Effector memory CD8-positive, alpha-beta T cell (primary cell): ENCODE measurements at regions not wholly inside any gene's neighbourhood (a gene's known extent, or its start where the extent isn't known, plus 50 kb on each side); places are given as distances from the start of the nearest gene placed in this dataset.

Experiments
- ATAC-seq: fragments of 150-1000 bp; cut with Tn5 transposase; replicated peaks from 2 replicates; pipeline ENCODE4 v1.10.0; 2021; ENCODE audit warnings: mild to moderate bottlenecking, moderate library complexity
- DNase-seq, 3 experiments: peaks; one replicate each; pipeline ENCODE4 v3.0.0; 2021
- H3K27ac Mint-ChIP-seq, 2 donors: one replicate each; pipeline ENCODE4 v1.8.0; 2022; ENCODE audit warnings: mild to moderate bottlenecking in 2 of 2, mixed read lengths in 2 of 2, moderate library complexity in 2 of 2
- H3K27me3 Mint-ChIP-seq, 2 donors: one replicate each; pipeline ENCODE4 v1.8.0; 2022; ENCODE audit warnings: mixed read lengths in 2 of 2
- H3K36me3 Mint-ChIP-seq: one replicate; pipeline ENCODE4 v1.8.0; 2022; ENCODE audit warnings: mild to moderate bottlenecking, moderate library complexity, mixed read lengths; ENCODE audit not compliant: insufficient read depth
- H3K4me1 Mint-ChIP-seq, 2 donors: one replicate each; pipeline ENCODE4 v1.8.0; 2022; ENCODE audit warnings: low read depth in 2 of 2, mixed read lengths in 2 of 2
- H3K4me3 Mint-ChIP-seq, 2 donors: one replicate each; pipeline ENCODE4 v1.8.0; 2022; ENCODE audit warnings: mild to moderate bottlenecking in 2 of 2, mixed read lengths in 2 of 2, moderate library complexity in 2 of 2
- H3K9me3 Mint-ChIP-seq, 2 donors: one replicate each; pipeline ENCODE4 v1.8.0; 2022; ENCODE audit warnings: mixed read lengths in 2 of 2

- Mint-ChIP-seq H3K4me3 (no peak overlapping the region), H3K9me3 (no peaks in the 10 kb centered on the region), H3K36me3 (no peaks in the 10 kb centered on the region), H3K4me1 (peaks cover 0 to 4% of the 10 kb centered on the region in 2 donors), H3K27ac (no peak overlapping the region), H3K27me3 (peaks cover 53 to 58% of the 10 kb centered on the region in 2 donors)
- DNase-seq (no peak), ATAC-seq (no peak)
Measured at GRCh38 chr1:223478606-223479005, 85.4 kb downstream of the CCDC185 start.

- H3K27ac Mint-ChIP-seq = no peak overlapping the region
- H3K27me3 Mint-ChIP-seq = peaks cover 58 to 64% of the 10 kb centered on the region in 2 donors
- no peak overlapping the region for H3K4me3 Mint-ChIP-seq
- H3K9me3 Mint-ChIP-seq = no peaks in the 10 kb centered on the region
- H3K36me3 Mint-ChIP-seq = no peaks in the 10 kb centered on the region
- no peak for DNase-seq
- no peak for ATAC-seq
- peaks cover 0 to 4% of the 10 kb centered on the region in 2 donors for H3K4me1 Mint-ChIP-seq
Measured at GRCh38 chr1:223479261-223479660, 86.0 kb downstream of the CCDC185 start.

GRCh38 chr1:223479718-223480425 is 86.7 kb downstream of the CCDC185 start:
- no peaks in the 10 kb centered on the region for H3K9me3 Mint-ChIP-seq
- H3K4me1 Mint-ChIP-seq = peaks cover 0 to 4% of the 10 kb centered on the region in 2 donors

GRCh38 chr1:223482132-223482531 is 88.9 kb downstream of the CCDC185 start:
- DNase-seq (no peak), ATAC-seq (no peak)
- H3K4me3 Mint-ChIP-seq = no peak overlapping the region
- no peaks in the 10 kb centered on the region for H3K9me3 Mint-ChIP-seq
- H3K4me1 Mint-ChIP-seq = peaks cover 3 to 4% of the 10 kb centered on the region in 2 donors
- H3K27me3 Mint-ChIP-seq = peaks cover 39 to 55% of the 10 kb centered on the region in 2 donors
- H3K27ac Mint-ChIP-seq = no peak overlapping the region
- H3K36me3 Mint-ChIP-seq = no peaks in the 10 kb centered on the region

More at GRCh38 chr1:223479718-223480425, 86.7 kb downstream of the CCDC185 start:
- no peak for DNase-seq
- no peaks in the 10 kb centered on the region for H3K36me3 Mint-ChIP-seq
- H3K27me3 Mint-ChIP-seq = peaks cover 52 to 64% of the 10 kb centered on the region in 2 donors
- no peak overlapping the region for H3K4me3 Mint-ChIP-seq
- ATAC-seq = no peak
- H3K27ac Mint-ChIP-seq = no peak overlapping the region

GRCh38 chr1:223482766-223483165 is 89.6 kb downstream of the CCDC185 start:
- no peaks in the 10 kb centered on the region for H3K9me3 Mint-ChIP-seq
- peaks cover 37 to 55% of the 10 kb centered on the region in 2 donors for H3K27me3 Mint-ChIP-seq
- peaks cover 3 to 4% of the 10 kb centered on the region in 2 donors for H3K4me1 Mint-ChIP-seq
- H3K4me3 Mint-ChIP-seq = peak overlapping the region in 1 of 2 donors; percentile 13
- ATAC-seq (no peak), DNase-seq (no peak)
- no peak overlapping the region for H3K27ac Mint-ChIP-seq
- H3K36me3 Mint-ChIP-seq = no peaks in the 10 kb centered on the region

- peaks cover 29 to 53% of the 10 kb centered on the region in 2 donors for H3K27me3 Mint-ChIP-seq
- H3K27ac Mint-ChIP-seq = no peak overlapping the region
- no peak for DNase-seq
- no peaks in the 10 kb centered on the region for H3K9me3 Mint-ChIP-seq
- H3K4me1 Mint-ChIP-seq = peaks cover 3 to 4% of the 10 kb centered on the region in 2 donors
- no peak for ATAC-seq
- H3K4me3 Mint-ChIP-seq = no peak overlapping the region
- no peaks in the 10 kb centered on the region for H3K36me3 Mint-ChIP-seq
Measured at GRCh38 chr1:223483511-223483910, 90.3 kb downstream of the CCDC185 start.

- no peak overlapping the region for H3K4me3 Mint-ChIP-seq
- peaks cover 26 to 40% of the 10 kb centered on the region in 2 donors for H3K27me3 Mint-ChIP-seq
- no peaks in the 10 kb centered on the region for H3K36me3 Mint-ChIP-seq
- H3K4me1 Mint-ChIP-seq = peaks cover 3 to 4% of the 10 kb centered on the region in 2 donors
- H3K27ac Mint-ChIP-seq = peak overlapping the region in 1 of 2 donors; percentile 3
- DNase-seq (no peak), ATAC-seq (no peak)
- H3K9me3 Mint-ChIP-seq = no peaks in the 10 kb centered on the region
Measured at GRCh38 chr1:223486366-223486765, 93.2 kb downstream of the CCDC185 start.

GRCh38 chr1:223486932-223487886 is 94.0 kb downstream of the CCDC185 start:
- no peak overlapping the region for H3K4me3 Mint-ChIP-seq
- no peaks in the 10 kb centered on the region for H3K9me3 Mint-ChIP-seq
- H3K4me1 Mint-ChIP-seq = peaks cover 3 to 4% of the 10 kb centered on the region in 2 donors
- H3K27ac Mint-ChIP-seq = peak overlapping the region in 1 of 2 donors; percentile 39
- DNase-seq (no peak), ATAC-seq (no peak)
- H3K36me3 Mint-ChIP-seq = no peaks in the 10 kb centered on the region
- peaks cover 28 to 40% of the 10 kb centered on the region in 2 donors for H3K27me3 Mint-ChIP-seq

- Mint-ChIP-seq H3K4me3 (no peak overlapping the region), H3K27me3 (peaks cover 24 to 40% of the 10 kb centered on the region in 2 donors), H3K9me3 (no peaks in the 10 kb centered on the region), H3K4me1 (peaks cover 0 to 3% of the 10 kb centered on the region in 2 donors), H3K27ac (peak overlapping the region in 1 of 2 donors; percentile 39), H3K36me3 (no peaks in the 10 kb centered on the region)
- DNase-seq (no peak), ATAC-seq (no peak)
Measured at GRCh38 chr1:223487887-223488259, 94.7 kb downstream of the CCDC185 start.

GRCh38 chr1:223489439-223489838 is 96.2 kb downstream of the CCDC185 start:
- no peaks in the 10 kb centered on the region for H3K36me3 Mint-ChIP-seq
- no peak overlapping the region for H3K27ac Mint-ChIP-seq

GRCh38 chr1:223490256-223490655 is 97.0 kb downstream of the CCDC185 start:
- Mint-ChIP-seq H3K36me3 (no peaks in the 10 kb centered on the region), H3K9me3 (no peaks in the 10 kb centered on the region), H3K4me3 (no peak overlapping the region), H3K27me3 (peaks cover 19 to 24% of the 10 kb centered on the region in 2 donors), H3K27ac (peak overlapping the region in 1 of 2 donors; percentile 26), H3K4me1 (peaks cover 0 to 3% of the 10 kb centered on the region in 2 donors)
- ATAC-seq = no peak
- no peak for DNase-seq

More at GRCh38 chr1:223489439-223489838, 96.2 kb downstream of the CCDC185 start:
- ATAC-seq (no peak), DNase-seq (no peak)
- H3K4me1 Mint-ChIP-seq = peaks cover 0 to 3% of the 10 kb centered on the region in 2 donors
- peaks cover 17 to 29% of the 10 kb centered on the region in 2 donors for H3K27me3 Mint-ChIP-seq
- no peaks in the 10 kb centered on the region for H3K9me3 Mint-ChIP-seq
- no peak overlapping the region for H3K4me3 Mint-ChIP-seq
